Fibroblast of the conjunctiva (primary cell): ENCODE measurements at regions not wholly inside any gene's neighbourhood (a gene's known extent, or its start where the extent isn't known, plus 50 kb on each side); places are given as distances from the start of the nearest gene placed in this dataset.
"Not testable (repeated sequence)": the region's sequence is repeated elsewhere in the genome, so short reads cannot be mapped to it uniquely, and the experiment has no call there.

Source experiments
- DNase-seq: peaks from one replicate; pipeline ENCODE4 v3.0.0-alpha.2; 2010; ENCODE audit warnings: low read depth

GRCh38 chr5:135279328-135279727 lies 119.7 kb downstream of the MACROH2A1 start:
- DNase-seq: no peak

- DNase-seq: no peak
These were observed 122.9 kb downstream of the MACROH2A1 start for GRCh38 chr5:135276151-135276550.

- DNase-seq: no peak
These were observed 125.8 kb downstream of the MACROH2A1 start for GRCh38 chr5:135273212-135273611.

- no peak for DNase-seq
These were observed 126.7 kb downstream of the MACROH2A1 start for GRCh38 chr5:135272311-135272805.

- DNase-seq: no peak
These were observed 127.3 kb downstream of the MACROH2A1 start for GRCh38 chr5:135271533-135272310.

GRCh38 chr5:135269931-135270421 lies 129.1 kb downstream of the MACROH2A1 start:
- no peak for DNase-seq

- no peak for DNase-seq
These were observed 129.8 kb downstream of the MACROH2A1 start for GRCh38 chr5:135269199-135269598.

- DNase-seq: no peak
These were observed 132.1 kb downstream of the MACROH2A1 start for GRCh38 chr5:135266975-135267374.

- DNase-seq: no peak
These were observed 132.8 kb downstream of the MACROH2A1 start for GRCh38 chr5:135266303-135266635.

- DNase-seq: no peak
These were observed 133.3 kb downstream of the MACROH2A1 start for GRCh38 chr5:135265497-135266302.

GRCh38 chr5:135264451-135265440 lies 134.3 kb downstream of the MACROH2A1 start:
- DNase-seq: no peak

GRCh38 chr5:135263022-135263668 lies 135.9 kb downstream of the MACROH2A1 start:
- no peak for DNase-seq

GRCh38 chr5:135262364-135262763 lies 136.7 kb downstream of the MACROH2A1 start:
- DNase-seq: no peak

GRCh38 chr5:135260108-135260507 lies 138.9 kb downstream of the MACROH2A1 start:
- DNase-seq: not testable (repeated sequence)

GRCh38 chr5:135255461-135256178 lies 143.4 kb downstream of the MACROH2A1 start:
- no peak for DNase-seq

GRCh38 chr5:135254183-135254582 lies 144.8 kb downstream of the MACROH2A1 start:
- DNase-seq: no peak

- DNase-seq: no peak
These were observed 145.3 kb downstream of the MACROH2A1 start for GRCh38 chr5:135253601-135254178.

- no peak for DNase-seq
These were observed 147.9 kb downstream of the MACROH2A1 start for GRCh38 chr5:135251093-135251492.

GRCh38 chr5:135250671-135251070 lies 148.4 kb downstream of the MACROH2A1 start:
- no peak for DNase-seq

GRCh38 chr5:135249658-135250057 lies 149.4 kb downstream of the MACROH2A1 start:
- no peak for DNase-seq
